ENCODE measurements at regions not wholly inside any gene's neighbourhood (a gene's known extent, or its start where the extent isn't known, plus 50 kb on each side); places are given as distances from the start of the nearest gene placed in this dataset.

DNA sequence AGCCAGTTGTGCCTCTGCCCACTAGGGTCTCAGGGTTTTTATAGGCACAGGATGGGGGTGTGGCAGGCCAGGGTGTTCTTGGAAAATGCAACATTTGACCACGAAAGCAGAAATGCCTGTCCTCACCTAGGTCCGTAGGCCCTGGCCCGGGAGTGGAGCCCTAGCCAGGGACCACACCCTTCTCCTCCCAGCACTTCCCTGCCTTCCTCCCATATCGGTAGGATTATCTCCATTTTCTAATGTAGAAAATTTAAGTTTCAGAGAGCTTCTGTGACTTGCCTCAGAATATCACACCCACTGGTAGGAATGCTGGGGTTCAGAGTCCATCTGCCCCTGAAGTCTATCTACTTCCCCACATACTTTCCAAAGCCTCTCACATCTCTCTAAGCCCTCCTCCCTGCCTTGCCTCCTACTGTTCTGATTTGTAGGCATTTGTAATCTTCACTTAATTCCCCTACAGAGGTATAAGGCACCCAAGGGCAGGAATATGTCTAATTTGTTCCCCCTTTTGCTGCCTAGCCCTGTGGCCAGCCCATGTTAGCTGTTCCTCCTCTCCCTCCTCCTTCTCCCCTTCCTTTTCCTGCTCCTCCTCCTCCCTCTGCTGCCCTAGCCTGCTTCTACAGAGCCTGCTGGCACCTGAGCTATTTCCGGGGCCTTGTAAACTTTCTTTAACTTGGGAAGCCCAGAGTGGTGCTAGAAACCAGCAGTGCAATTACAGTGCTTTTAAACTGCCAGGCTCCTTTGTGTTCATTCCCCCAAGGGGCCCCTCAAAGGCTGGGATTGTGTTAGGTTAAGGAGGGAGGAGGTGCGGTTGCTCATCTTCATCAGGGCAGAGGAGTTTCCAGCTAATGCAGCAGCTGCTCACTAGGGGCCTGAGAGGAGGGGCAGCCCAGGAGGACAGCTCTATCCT is 71.1 kb downstream of the MRPL46 start:
- Mint-ChIP-seq H3K4me1 (ENCODE audit: low read depth, unreplicated experiment) (no peaks in the 10 kb centered on the region), H3K27ac (ENCODE audit: unreplicated experiment) (no peak overlapping the region), H3K36me3 (ENCODE audit: insufficient read depth, unreplicated experiment) (no peaks in the 10 kb centered on the region), H3K4me3 (ENCODE audit: low read depth, unreplicated experiment) (no peak overlapping the region), H3K9me3 (ENCODE audit: low read depth, unreplicated experiment) (no peaks in the 10 kb centered on the region), H3K27me3 (ENCODE audit: unreplicated experiment) (peaks cover 51% of the 10 kb centered on the region)
- no peak for DNase-seq
- TF ChIP-seq, protein P1, sequence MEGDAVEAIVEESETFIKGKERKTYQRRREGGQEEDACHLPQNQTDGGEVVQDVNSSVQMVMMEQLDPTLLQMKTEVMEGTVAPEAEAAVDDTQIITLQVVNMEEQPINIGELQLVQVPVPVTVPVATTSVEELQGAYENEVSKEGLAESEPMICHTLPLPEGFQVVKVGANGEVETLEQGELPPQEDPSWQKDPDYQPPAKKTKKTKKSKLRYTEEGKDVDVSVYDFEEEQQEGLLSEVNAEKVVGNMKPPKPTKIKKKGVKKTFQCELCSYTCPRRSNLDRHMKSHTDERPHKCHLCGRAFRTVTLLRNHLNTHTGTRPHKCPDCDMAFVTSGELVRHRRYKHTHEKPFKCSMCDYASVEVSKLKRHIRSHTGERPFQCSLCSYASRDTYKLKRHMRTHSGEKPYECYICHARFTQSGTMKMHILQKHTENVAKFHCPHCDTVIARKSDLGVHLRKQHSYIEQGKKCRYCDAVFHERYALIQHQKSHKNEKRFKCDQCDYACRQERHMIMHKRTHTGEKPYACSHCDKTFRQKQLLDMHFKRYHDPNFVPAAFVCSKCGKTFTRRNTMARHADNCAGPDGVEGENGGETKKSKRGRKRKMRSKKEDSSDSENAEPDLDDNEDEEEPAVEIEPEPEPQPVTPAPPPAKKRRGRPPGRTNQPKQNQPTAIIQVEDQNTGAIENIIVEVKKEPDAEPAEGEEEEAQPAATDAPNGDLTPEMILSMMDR (IDR thresholded peaks at IDR 0.05; ENCODE audit: unreplicated experiment) = no peak
- CTCF ChIA-PET = interaction anchor here (0.6 kb wide), 1 partner anchor 504 kb away, joined by 3 read pairs; no protein-coding TSS in a partner anchor
- intact Hi-C loops (cut with micrococcal nuclease; ENCODE audit: unreplicated experiment) = no loop called here
- BruUV-seq (replicated peaks) = no TSS peak

- H3K27me3 Mint-ChIP-seq (ENCODE audit: unreplicated experiment) = peaks cover 49% of the 10 kb centered on the region
Observed at GRCh38 chr15:88395241-88395640, 71.9 kb downstream of the MRPL46 start.

DNA sequence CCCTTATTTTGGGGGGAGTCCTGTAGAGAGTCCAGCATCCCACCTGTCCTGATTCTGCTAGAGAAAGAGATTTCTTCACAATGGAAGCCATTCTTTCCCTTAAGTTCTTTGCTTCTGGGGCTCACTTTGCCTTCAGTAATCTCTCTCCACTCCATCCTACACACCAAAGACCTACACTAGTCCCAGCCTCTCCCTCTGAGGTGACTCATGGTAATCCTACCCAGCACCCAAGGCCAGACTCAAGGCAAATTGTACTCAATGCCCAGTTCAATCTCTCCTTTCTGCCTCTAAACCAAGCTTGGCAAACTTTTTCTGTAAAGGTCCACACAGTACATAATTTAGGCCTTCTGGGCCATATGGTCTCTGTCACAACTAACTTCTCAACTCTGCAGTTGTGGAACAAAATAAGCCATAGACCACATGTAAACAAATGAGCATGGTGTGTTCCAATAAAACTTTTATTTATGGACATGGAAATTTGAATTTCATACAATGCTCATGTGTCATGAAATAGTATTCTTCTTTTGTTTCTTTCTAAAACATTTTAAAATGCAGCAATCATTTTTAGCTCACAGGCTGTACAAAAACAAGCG is 72.5 kb downstream of the MRPL46 start:
- CTCF ChIA-PET = no interaction called here
- TF ChIP-seq, protein P1 (IDR thresholded peaks at IDR 0.05; ENCODE audit: unreplicated experiment) = no peak
- Mint-ChIP-seq H3K9me3 (ENCODE audit: low read depth, unreplicated experiment) (no peaks in the 10 kb centered on the region), H3K27me3 (ENCODE audit: unreplicated experiment) (peaks cover 55% of the 10 kb centered on the region), H3K4me1 (ENCODE audit: low read depth, unreplicated experiment) (no peaks in the 10 kb centered on the region), H3K4me3 (ENCODE audit: low read depth, unreplicated experiment) (no peak overlapping the region), H3K36me3 (ENCODE audit: insufficient read depth, unreplicated experiment) (no peaks in the 10 kb centered on the region), H3K27ac (ENCODE audit: unreplicated experiment) (no peak overlapping the region)
- BruUV-seq (replicated peaks) = no TSS peak
- DNase-seq = no peak
- intact Hi-C loops (cut with micrococcal nuclease; ENCODE audit: unreplicated experiment) = no loop called here

More at GRCh38 chr15:88395241-88395640, 71.9 kb downstream of the MRPL46 start:
- no TSS peak for BruUV-seq (replicated peaks)
- Mint-ChIP-seq H3K9me3 (ENCODE audit: low read depth, unreplicated experiment) (no peaks in the 10 kb centered on the region), H3K27ac (ENCODE audit: unreplicated experiment) (no peak overlapping the region), H3K4me3 (ENCODE audit: low read depth, unreplicated experiment) (no peak overlapping the region), H3K36me3 (ENCODE audit: insufficient read depth, unreplicated experiment) (no peaks in the 10 kb centered on the region), H3K4me1 (ENCODE audit: low read depth, unreplicated experiment) (no peaks in the 10 kb centered on the region)
- TF ChIP-seq, protein P1 (IDR thresholded peaks at IDR 0.05; ENCODE audit: unreplicated experiment) = no peak
- DNase-seq = no peak
- CTCF ChIA-PET = no interaction called here
- intact Hi-C loops (cut with micrococcal nuclease; ENCODE audit: unreplicated experiment) = no loop called here

DNA sequence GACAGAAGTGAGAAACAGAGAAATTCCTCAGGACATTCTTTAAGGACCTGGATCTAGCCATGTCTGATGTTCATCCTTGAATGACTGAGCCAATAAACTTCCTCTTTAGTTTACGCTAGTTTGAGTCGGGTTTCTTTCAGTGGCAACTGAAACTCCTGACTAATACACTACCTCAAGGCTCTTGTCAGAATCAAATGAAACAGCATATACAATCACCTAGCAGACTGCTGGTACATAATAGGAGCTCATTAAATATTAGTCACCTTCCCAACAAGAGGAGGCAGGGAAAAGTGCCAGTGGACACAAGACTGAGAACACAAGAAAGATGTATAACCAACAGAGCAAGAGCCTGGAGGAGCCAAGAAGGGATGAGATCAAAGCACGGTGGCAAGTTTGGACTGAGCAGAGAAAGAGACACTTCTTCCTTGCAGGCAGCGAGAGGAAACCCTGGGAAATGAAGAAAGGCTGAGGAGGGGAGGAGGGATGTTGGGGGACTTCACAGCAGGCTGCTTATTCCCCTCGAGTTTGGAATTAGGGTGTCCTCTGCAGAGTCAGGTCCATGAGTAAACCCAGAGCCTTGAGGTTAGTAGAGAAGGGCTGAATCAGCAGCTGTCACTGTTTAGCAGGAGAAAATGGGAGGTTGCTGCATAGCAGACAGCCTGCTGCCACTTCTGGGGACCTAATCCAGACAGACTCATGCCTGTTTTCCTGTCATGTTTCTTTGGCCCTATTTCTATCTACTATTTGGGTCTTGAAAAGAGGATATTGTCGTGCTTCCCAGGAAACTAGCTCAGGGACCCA is 73.3 kb downstream of the MRPL46 start:
- H3K9me3 Mint-ChIP-seq (ENCODE audit: low read depth, unreplicated experiment) = no peaks in the 10 kb centered on the region
- CTCF ChIA-PET = no interaction called here
- H3K4me3 Mint-ChIP-seq (ENCODE audit: low read depth, unreplicated experiment) = no peak overlapping the region
- intact Hi-C loops (cut with micrococcal nuclease; ENCODE audit: unreplicated experiment) = no loop called here
- peaks cover 63% of the 10 kb centered on the region for H3K27me3 Mint-ChIP-seq (ENCODE audit: unreplicated experiment)
- no peaks in the 10 kb centered on the region for H3K36me3 Mint-ChIP-seq (ENCODE audit: insufficient read depth, unreplicated experiment)
- TF ChIP-seq, protein P1 (IDR thresholded peaks at IDR 0.05; ENCODE audit: unreplicated experiment) = no peak
- H3K27ac Mint-ChIP-seq (ENCODE audit: unreplicated experiment) = no peak overlapping the region
- no TSS peak for BruUV-seq (replicated peaks)
- no peak for DNase-seq
- no peaks in the 10 kb centered on the region for H3K4me1 Mint-ChIP-seq (ENCODE audit: low read depth, unreplicated experiment)
